Stomach smooth muscle (tissue), 2 donors: ENCODE measurements at regions not wholly inside any gene's neighbourhood (a gene's known extent, or its start where the extent isn't known, plus 50 kb on each side); places are given as distances from the start of the nearest gene placed in this dataset.

Source experiments
- H3K27ac ChIP-seq: one replicate; pipeline ENCODE4 v1.7.0; 2013; ENCODE audit warnings: mild to moderate bottlenecking, low read length, inconsistent platforms
- H3K27me3 ChIP-seq, 2 donors: one replicate each; pipeline ENCODE4 v1.7.0; 2013; ENCODE audit warnings: low read length in 2 of 2; ENCODE audit not compliant: insufficient read depth in 2 of 2, control insufficient read depth in 1 of 2
- H3K36me3 ChIP-seq, 2 donors: one replicate each; pipeline ENCODE4 v1.7.0; 2013; ENCODE audit warnings: low read length in 2 of 2; ENCODE audit not compliant: control insufficient read depth in 2 of 2, insufficient read depth in 2 of 2
- H3K4me1 ChIP-seq: one replicate; pipeline ENCODE4 v1.7.0; 2013; ENCODE audit warnings: low read length; ENCODE audit not compliant: control insufficient read depth, insufficient read depth
- H3K4me3 ChIP-seq, 2 donors: one replicate each; pipeline ENCODE4 v1.7.0; 2013; ENCODE audit warnings: low read length in 2 of 2
- H3K9ac ChIP-seq, 2 donors: one replicate each; pipeline ENCODE4 v1.7.0; 2013; ENCODE audit warnings: low read length in 2 of 2, mild to moderate bottlenecking in 1 of 2
- H3K9me3 ChIP-seq, 2 donors: one replicate each; pipeline ENCODE4 v1.7.0; 2013; ENCODE audit warnings: low read length in 2 of 2; ENCODE audit not compliant: control insufficient read depth in 2 of 2
- donor health status: healthy.
- donor health status: Pancreatic carcinoma.

GRCh38 chr15:94177112-94177511 lies 54.2 kb upstream of the MCTP2 start:
- H3K4me1 ChIP-seq = no peaks in the 10 kb centered on the region
- H3K9ac ChIP-seq = no peak overlapping the region
- H3K4me3 ChIP-seq = no peak overlapping the region

GRCh38 chr15:94175420-94175819 lies 55.9 kb upstream of the MCTP2 start:
- Histone ChIP-seq H3K4me1 (no peaks in the 10 kb centered on the region), H3K36me3 (no peaks in the 10 kb centered on the region), H3K4me3 (no peak overlapping the region), H3K9me3 (no peaks in the 10 kb centered on the region), H3K27me3 (no peaks in the 10 kb centered on the region), H3K9ac (no peak overlapping the region), H3K27ac (no peak overlapping the region)

More at GRCh38 chr15:94177112-94177511, 54.2 kb upstream of the MCTP2 start:
- no peaks in the 10 kb centered on the region for H3K36me3 ChIP-seq
- H3K9me3 ChIP-seq = no peaks in the 10 kb centered on the region
- H3K27me3 ChIP-seq = no peaks in the 10 kb centered on the region
- H3K27ac ChIP-seq = no peak overlapping the region

- Histone ChIP-seq H3K4me1 (no peaks in the 10 kb centered on the region), H3K9me3 (no peaks in the 10 kb centered on the region), H3K36me3 (no peaks in the 10 kb centered on the region), H3K9ac (no peak overlapping the region), H3K27me3 (no peaks in the 10 kb centered on the region), H3K4me3 (no peak overlapping the region), H3K27ac (no peak overlapping the region)
Measured at GRCh38 chr15:94174399-94174802, 57.0 kb upstream of the MCTP2 start.

GRCh38 chr15:94168250-94168649 lies 63.1 kb upstream of the MCTP2 start:
- Histone ChIP-seq H3K9ac (no peak overlapping the region), H3K27me3 (no peaks in the 10 kb centered on the region), H3K9me3 (no peaks in the 10 kb centered on the region), H3K27ac (no peak overlapping the region), H3K36me3 (no peaks in the 10 kb centered on the region), H3K4me3 (no peak overlapping the region), H3K4me1 (no peaks in the 10 kb centered on the region)

GRCh38 chr15:94164971-94165370 lies 66.4 kb upstream of the MCTP2 start:
- Histone ChIP-seq H3K9ac (no peak overlapping the region), H3K9me3 (no peaks in the 10 kb centered on the region), H3K36me3 (no peaks in the 10 kb centered on the region), H3K4me1 (no peaks in the 10 kb centered on the region), H3K27me3 (no peaks in the 10 kb centered on the region), H3K27ac (no peak overlapping the region), H3K4me3 (no peak overlapping the region)

GRCh38 chr15:94164202-94164807 lies 67.1 kb upstream of the MCTP2 start:
- Histone ChIP-seq H3K4me1 (no peaks in the 10 kb centered on the region), H3K4me3 (no peak overlapping the region), H3K36me3 (no peaks in the 10 kb centered on the region), H3K27me3 (no peaks in the 10 kb centered on the region), H3K9ac (no peak overlapping the region), H3K27ac (no peak overlapping the region), H3K9me3 (no peaks in the 10 kb centered on the region)

- no peak overlapping the region for H3K27ac ChIP-seq
- no peaks in the 10 kb centered on the region for H3K9me3 ChIP-seq
- H3K36me3 ChIP-seq = no peaks in the 10 kb centered on the region
- no peak overlapping the region for H3K4me3 ChIP-seq
- H3K27me3 ChIP-seq = no peaks in the 10 kb centered on the region
- H3K4me1 ChIP-seq = no peaks in the 10 kb centered on the region
- no peak overlapping the region for H3K9ac ChIP-seq
Measured at GRCh38 chr15:94162939-94163338, 68.4 kb upstream of the MCTP2 start.

GRCh38 chr15:94154255-94154654 lies 77.1 kb upstream of the MCTP2 start:
- Histone ChIP-seq H3K27ac (no peak overlapping the region), H3K4me3 (no peak overlapping the region), H3K4me1 (no peaks in the 10 kb centered on the region), H3K36me3 (no peaks in the 10 kb centered on the region), H3K9me3 (no peaks in the 10 kb centered on the region), H3K9ac (no peak overlapping the region), H3K27me3 (no peaks in the 10 kb centered on the region)

GRCh38 chr15:94145046-94145445 lies 86.3 kb upstream of the MCTP2 start:
- H3K9ac ChIP-seq = no peak overlapping the region
- no peaks in the 10 kb centered on the region for H3K36me3 ChIP-seq
- no peak overlapping the region for H3K4me3 ChIP-seq
- no peak overlapping the region for H3K27ac ChIP-seq
- peaks cover 0 to 2% of the 10 kb centered on the region in 2 donors for H3K27me3 ChIP-seq
- no peaks in the 10 kb centered on the region for H3K4me1 ChIP-seq
- H3K9me3 ChIP-seq = no peaks in the 10 kb centered on the region

- Histone ChIP-seq H3K27ac (no peak overlapping the region), H3K4me3 (no peak overlapping the region), H3K4me1 (no peaks in the 10 kb centered on the region), H3K9me3 (no peaks in the 10 kb centered on the region), H3K9ac (no peak overlapping the region), H3K27me3 (peaks cover 0 to 2% of the 10 kb centered on the region in 2 donors), H3K36me3 (no peaks in the 10 kb centered on the region)
Measured at GRCh38 chr15:94141802-94142201, 89.6 kb upstream of the MCTP2 start.

- Histone ChIP-seq H3K4me3 (no peak overlapping the region), H3K27ac (no peak overlapping the region), H3K27me3 (no peaks in the 10 kb centered on the region), H3K9ac (no peak overlapping the region), H3K4me1 (no peaks in the 10 kb centered on the region), H3K36me3 (no peaks in the 10 kb centered on the region), H3K9me3 (no peaks in the 10 kb centered on the region)
Measured at GRCh38 chr15:94135486-94136147, 95.7 kb upstream of the MCTP2 start.
